HepG2 (cell line): ENCODE measurements at regions not wholly inside any gene's neighbourhood (a gene's known extent, or its start where the extent isn't known, plus 50 kb on each side); places are given as distances from the start of the nearest gene placed in this dataset.

Experiments used
- ARHGAP35 ChIP-seq: sonication (generic); formaldehyde crosslinking; IDR thresholded peaks from 2 replicates; pipeline ENCODE4 v1.9.0; 2022; ENCODE audit warnings: mild to moderate bottlenecking, inconsistent platforms, moderate library complexity, missing genetic modification reagents, borderline replicate concordance
- ATRX ChIP-seq: sonication (generic); formaldehyde crosslinking; IDR thresholded peaks from 2 replicates; pipeline ENCODE4 v1.4.0; 2020; ENCODE audit warnings: missing genetic modification reagents, borderline replicate concordance
- DMAP1 ChIP-seq: IDR thresholded peaks from 2 replicates; pipeline ENCODE4 v1.6.1; 2016
- GATAD2A ChIP-seq: IDR thresholded peaks from 2 replicates; pipeline ENCODE4 v1.6.1; 2016
- GTF3A ChIP-seq: sonication (generic); formaldehyde crosslinking; conservative IDR thresholded peaks from 2 replicates; pipeline ENCODE4 v1.4.0; 2020; ENCODE audit warnings: mild to moderate bottlenecking, missing genetic modification reagents
- KDM1A ChIP-seq: IDR thresholded peaks from 2 replicates; pipeline ENCODE4 v1.6.1; 2016; ENCODE audit warnings: missing compliant biosample characterization
- MLLT10 ChIP-seq: sonication (generic); formaldehyde crosslinking; IDR thresholded peaks from 2 replicates; pipeline ENCODE4 v1.4.0; 2020; ENCODE audit warnings: missing genetic modification reagents
- NKX3-1 ChIP-seq: sonication (generic); formaldehyde crosslinking; IDR thresholded peaks from 2 replicates; pipeline ENCODE4 v1.5.0; 2020; ENCODE audit warnings: missing genetic modification reagents
- PTBP1 ChIP-seq: fragments of 200-400 bp; formaldehyde crosslinking; IDR thresholded peaks from 2 replicates; pipeline ENCODE4 v1.6.1; 2018; ENCODE audit warnings: low read length, low read depth; ENCODE audit not compliant: poor library complexity, severe bottlenecking
- RCOR2 ChIP-seq: IDR thresholded peaks from 2 replicates; pipeline ENCODE4 v1.6.1; 2016; ENCODE audit warnings: missing biosample characterization, missing genetic modification reagents
- RFX5 ChIP-seq: IDR thresholded peaks from 2 replicates; pipeline ENCODE4 v1.6.1; 2011; ENCODE audit warnings: low read depth, low read length, improper control_type of control experiment
- RORA ChIP-seq: sonication (generic); formaldehyde crosslinking; IDR thresholded peaks from 2 replicates; pipeline ENCODE4 v1.5.0; 2020; ENCODE audit warnings: mild to moderate bottlenecking, missing genetic modification reagents, moderate library complexity
- SMYD3 ChIP-seq: sonication (generic); formaldehyde crosslinking; IDR thresholded peaks from 2 replicates; pipeline ENCODE4 v1.8.1; 2023; ENCODE audit warnings: mild to moderate bottlenecking, missing genetic modification reagents
- TRIM22 ChIP-seq: fragments of 450-650 bp; IDR thresholded peaks from 2 replicates; pipeline ENCODE4 v1.6.1; 2017
- ZMYM3 ChIP-seq: sonication (generic); formaldehyde crosslinking; IDR thresholded peaks from 2 replicates; pipeline ENCODE4 v1.5.1; 2020; ENCODE audit warnings: mild to moderate bottlenecking, missing genetic modification reagents
- ZNF326 ChIP-seq: sonication (generic); formaldehyde crosslinking; IDR thresholded peaks from 2 replicates; pipeline ENCODE4 v1.4.0; 2020; ENCODE audit warnings: missing genetic modification reagents, borderline replicate concordance
- ZNF335 ChIP-seq: sonication (generic); formaldehyde crosslinking; IDR thresholded peaks from 2 replicates; pipeline ENCODE4 v1.4.0; 2020; ENCODE audit warnings: missing genetic modification reagents
- ZNF407 ChIP-seq: sonication (generic); formaldehyde crosslinking; IDR thresholded peaks from one replicate; pipeline ENCODE4 v1.5.1; 2020; ENCODE audit warnings: mild to moderate bottlenecking, missing genetic modification reagents; ENCODE audit errors: not compliant biosample characterization
- ZNF501 ChIP-seq: sonication (generic); formaldehyde crosslinking; IDR thresholded peaks from 2 replicates; pipeline ENCODE4 v1.5.1; 2020; ENCODE audit warnings: mild to moderate bottlenecking, moderate library complexity, missing genetic modification reagents
- ZNF615 ChIP-seq: sonication (generic); formaldehyde crosslinking; IDR thresholded peaks from 2 replicates; pipeline ENCODE4 v1.5.0; 2020; ENCODE audit warnings: mild to moderate bottlenecking, missing genetic modification reagents, borderline replicate concordance
- ZNF639 ChIP-seq: conservative IDR thresholded peaks from 2 replicates; pipeline ENCODE4 v1.6.1; 2018; ENCODE audit warnings: missing genetic modification reagents
- ZNF776 ChIP-seq: sonication (generic); formaldehyde crosslinking; IDR thresholded peaks from 2 replicates; pipeline ENCODE4 v1.4.0; 2020; ENCODE audit warnings: mild to moderate bottlenecking, missing genetic modification reagents

- TF ChIP-seq TRIM22, result no peak
- TF ChIP-seq ZMYM3, result no peak
- 0 out of 2 replicates have a peak, but pooled peaks have one; percentile 26 for TF ChIP-seq KDM1A
- no peak for TF ChIP-seq DMAP1 (CRISPR knock-in tag)
- TF ChIP-seq ZNF501, result no peak
- TF ChIP-seq ZNF776 (CRISPR knock-in tag), result no peak
- no peak for TF ChIP-seq ZNF639 (CRISPR knock-in tag)
- TF ChIP-seq GTF3A (CRISPR knock-in tag), result no peak
- no peak for TF ChIP-seq MLLT10 (CRISPR knock-in tag)
- TF ChIP-seq ATRX, result no peak
- no peak for TF ChIP-seq ZNF407 (CRISPR knock-in tag)
- no peak for TF ChIP-seq SMYD3 (CRISPR knock-in tag)
- no peak for TF ChIP-seq ZNF326
- no peak for TF ChIP-seq ZNF615 (CRISPR knock-in tag)
- peak; percentile 43 for TF ChIP-seq GATAD2A (CRISPR knock-in tag)
- TF ChIP-seq RCOR2 (CRISPR knock-in tag), result no peak
- no peak for TF ChIP-seq NKX3-1 (CRISPR knock-in tag)
- no peak for TF ChIP-seq ARHGAP35 (CRISPR knock-in tag)
- no peak for TF ChIP-seq PTBP1
- TF ChIP-seq RORA, result no peak
- peak; percentile 74; the same call in 1 of the 2 replicates for TF ChIP-seq RFX5
- no peak for TF ChIP-seq ZNF335 (CRISPR knock-in tag)
Measured at GRCh38 chr2:45237850-45238542, 228.7 kb upstream of the SIX2 start (continued).
